K562 (cell line): ENCODE measurements at regions not wholly inside any gene's neighbourhood (a gene's known extent, or its start where the extent isn't known, plus 50 kb on each side); places are given as distances from the start of the nearest gene placed in this dataset.

Source experiments
- MCM5 ChIP-seq: fragments of 450-650 bp; IDR thresholded peaks from 2 replicates; pipeline ENCODE4 v1.6.1; 2016; ENCODE audit warnings: low read depth
- NBN ChIP-seq: fragments of 450-650 bp; IDR thresholded peaks from 2 replicates; pipeline ENCODE4 v1.6.1; 2016; ENCODE audit warnings: low read depth, mild to moderate bottlenecking

DNA sequence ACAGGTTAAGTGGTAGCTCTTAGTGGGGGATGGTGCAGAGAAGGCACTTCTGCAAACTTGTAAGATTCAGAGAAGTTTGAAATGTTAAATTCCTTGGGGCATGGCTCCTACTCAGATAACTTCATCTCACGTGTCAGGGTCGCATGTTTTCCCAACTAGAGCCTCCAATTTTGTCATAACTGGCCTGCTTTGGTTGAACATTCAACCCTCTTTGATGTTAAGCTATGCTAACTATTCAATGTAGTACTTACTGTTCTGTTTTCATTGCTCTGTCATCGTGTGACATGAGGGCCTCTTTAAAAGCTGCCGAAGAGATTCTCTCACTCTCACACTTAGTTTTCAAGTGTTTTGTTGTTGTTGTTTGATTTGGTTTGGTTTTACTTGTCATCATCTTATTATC lies 280.8 kb downstream of the CDH11 start:
- no peak for TF ChIP-seq MCM5
- TF ChIP-seq NBN: no peak
